GM19351 (cell line): ENCODE measurements at regions not wholly inside any gene's neighbourhood (a gene's known extent, or its start where the extent isn't known, plus 50 kb on each side); places are given as distances from the start of the nearest gene placed in this dataset.

Experiments
- ATAC-seq: cut with Tn5 transposase; IDR thresholded peaks from one replicate; pipeline ENCODE4 v1.9.1; 2021; ENCODE audit warnings: mild to moderate bottlenecking, moderate library complexity; ENCODE audit not compliant: unreplicated experiment

DNA sequence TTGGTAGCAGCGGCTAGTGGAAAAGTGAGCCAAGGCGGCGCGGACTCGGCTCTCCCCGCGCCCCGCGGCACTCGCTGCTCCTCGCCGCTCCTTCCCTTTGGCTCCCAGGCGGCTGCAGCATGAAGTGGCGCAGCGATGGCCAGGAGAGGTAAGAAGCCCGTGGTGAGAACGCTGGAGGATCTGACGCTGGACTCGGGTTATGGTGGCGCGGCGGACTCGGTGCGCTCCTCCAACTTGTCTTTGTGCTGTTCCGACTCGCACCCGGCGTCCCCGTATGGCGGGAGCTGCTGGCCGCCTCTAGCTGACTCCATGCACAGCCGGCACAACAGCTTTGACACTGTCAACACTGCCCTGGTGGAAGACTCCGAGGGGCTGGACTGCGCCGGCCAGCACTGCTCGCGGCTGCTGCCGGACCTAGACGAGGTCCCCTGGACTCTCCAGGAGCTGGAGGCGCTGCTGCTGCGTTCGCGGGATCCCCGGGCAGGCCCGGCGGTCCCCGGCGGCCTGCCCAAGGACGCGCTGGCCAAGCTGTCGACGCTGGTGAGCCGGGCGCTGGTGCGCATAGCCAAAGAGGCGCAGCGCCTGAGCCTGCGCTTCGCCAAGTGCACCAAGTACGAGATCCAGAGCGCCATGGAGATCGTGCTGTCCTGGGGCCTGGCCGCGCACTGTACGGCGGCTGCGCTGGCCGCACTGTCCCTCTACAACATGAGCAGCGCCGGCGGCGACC, 225.6 kb upstream of the CRY1 start:
- ATAC-seq: no peak

- ATAC-seq: no peak
These were observed 226.2 kb upstream of the CRY1 start for GRCh38 chr12:107319533-107320032.

GRCh38 chr12:107320033-107320928, 226.9 kb upstream of the CRY1 start:
- ATAC-seq: no peak

GRCh38 chr12:107320929-107321631, 227.7 kb upstream of the CRY1 start:
- no peak for ATAC-seq

GRCh38 chr12:107322063-107322462, 228.7 kb upstream of the CRY1 start:
- ATAC-seq: no peak

DNA sequence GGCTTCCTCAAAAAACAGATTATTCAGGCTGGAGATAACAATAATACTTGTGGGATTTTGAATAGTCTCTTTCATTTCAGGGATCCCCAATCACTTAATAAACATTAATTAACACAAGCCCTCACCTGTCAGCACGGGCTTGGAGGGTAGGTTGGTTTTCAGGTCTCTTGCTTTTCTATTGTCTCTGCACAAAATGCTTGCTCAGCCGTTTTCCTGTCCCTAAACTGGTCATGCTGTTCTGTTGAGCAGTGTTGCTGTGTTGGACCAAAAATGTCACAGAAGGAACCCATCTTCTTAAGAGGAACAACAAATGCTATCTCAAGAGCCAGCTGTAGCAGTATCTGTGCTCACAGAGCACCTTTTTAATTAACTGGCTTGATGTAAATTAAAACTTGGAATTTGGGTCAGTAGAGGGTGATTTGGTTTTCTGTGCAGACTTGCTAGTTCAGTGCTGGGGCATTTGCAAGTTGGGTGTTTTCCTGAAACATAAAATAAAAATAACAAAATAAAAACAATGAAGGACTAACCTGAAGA, 231.8 kb upstream of the CRY1 start:
- ATAC-seq: no peak

GRCh38 chr12:107326237-107326636, 232.9 kb upstream of the CRY1 start:
- no peak for ATAC-seq

GRCh38 chr12:107327651-107328182, 234.4 kb upstream of the CRY1 start:
- no peak for ATAC-seq

DNA sequence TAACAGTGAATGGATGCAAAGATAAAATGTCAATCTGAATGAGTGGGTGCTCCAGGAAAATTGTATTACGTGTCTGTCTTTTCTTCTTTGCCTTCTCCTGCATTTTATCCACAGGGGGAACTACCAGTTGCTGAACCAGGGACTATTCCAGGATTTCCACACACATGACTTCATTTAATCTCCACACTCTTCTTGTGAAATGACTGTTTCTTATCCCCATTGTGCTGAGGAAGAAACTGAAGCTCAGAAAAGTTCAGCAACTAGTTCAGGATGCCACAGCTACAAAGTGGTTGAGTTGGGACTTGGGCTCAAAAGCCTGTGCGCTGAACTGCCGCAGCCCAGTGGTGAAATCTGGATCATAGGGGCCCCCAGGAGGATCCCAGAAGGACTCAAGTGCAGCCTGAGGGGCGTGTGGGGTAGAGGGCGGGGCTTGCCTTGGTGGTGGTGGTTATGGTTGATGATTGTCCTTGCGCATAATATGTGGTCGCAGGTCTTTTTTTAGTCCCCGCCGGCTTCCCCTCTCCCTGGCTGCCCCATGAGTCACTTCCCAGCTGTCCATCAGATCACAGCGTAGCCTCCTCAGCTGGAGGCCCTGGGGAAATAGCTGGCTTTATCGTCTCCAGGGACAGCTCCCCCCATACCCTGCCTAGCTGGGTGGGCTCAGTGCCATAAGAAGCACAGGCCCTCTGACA, 235.2 kb upstream of the CRY1 start:
- ATAC-seq: no peak

DNA sequence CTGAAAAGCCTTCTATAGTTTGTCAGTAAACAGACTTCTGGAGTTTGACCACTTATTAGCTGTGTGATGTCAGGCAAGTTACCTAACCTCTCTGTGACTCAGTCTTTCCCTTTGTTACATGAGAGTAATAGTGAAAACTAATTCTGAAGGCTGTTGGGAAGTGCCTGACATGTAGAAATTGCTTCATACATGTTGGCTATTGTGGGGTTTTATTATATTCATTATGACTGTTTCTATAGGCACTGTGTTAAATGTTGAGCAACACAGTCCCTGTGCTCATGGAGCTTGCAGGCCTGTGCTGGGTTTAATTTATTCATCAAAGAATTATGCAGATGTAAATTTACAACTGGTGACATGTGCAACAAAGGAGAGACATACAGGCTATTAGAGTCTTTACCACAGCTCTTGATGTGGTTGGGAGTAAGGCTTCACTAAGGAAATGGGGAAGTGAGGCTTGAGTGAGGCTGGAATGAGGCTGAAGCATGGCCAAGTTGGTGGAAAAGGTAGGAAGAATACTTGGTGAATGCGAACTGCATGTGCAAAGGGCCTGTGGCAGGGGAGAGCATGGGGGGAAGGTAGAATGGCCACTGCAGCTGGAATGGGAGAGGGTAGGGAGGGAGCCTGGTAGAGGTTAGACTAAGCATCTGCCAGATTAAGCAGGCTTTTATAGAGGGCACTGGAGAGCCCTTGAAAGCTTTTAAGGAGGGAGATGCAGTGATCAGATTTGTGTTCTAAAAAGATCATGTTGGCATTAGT, 236.4 kb upstream of the CRY1 start:
- ATAC-seq: no peak

- ATAC-seq: no peak
These were observed 237.6 kb upstream of the CRY1 start for GRCh38 chr12:107330831-107331431.

DNA sequence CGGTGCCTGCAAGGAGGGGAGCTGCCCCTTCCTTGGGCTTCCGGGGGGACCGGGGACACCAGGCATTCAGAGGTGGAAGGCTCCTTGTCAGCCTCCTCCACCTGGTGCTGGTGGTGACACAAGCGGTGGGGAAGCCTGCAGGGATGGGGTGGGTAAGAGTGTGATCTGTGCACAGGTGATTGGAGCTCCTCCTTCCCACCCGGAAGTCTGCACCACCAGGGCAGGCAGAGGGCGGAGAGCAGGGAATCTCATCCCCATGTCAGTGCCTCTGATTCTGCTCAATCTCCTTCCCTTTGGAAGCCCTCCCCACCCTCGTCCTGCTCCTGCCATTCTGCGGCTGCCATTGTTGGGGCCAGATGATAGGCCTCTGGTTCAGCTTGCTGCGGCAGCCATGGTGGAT, 238.1 kb upstream of the CRY1 start:
- ATAC-seq: no peak

GRCh38 chr12:107331912-107332311, 238.6 kb upstream of the CRY1 start:
- no peak for ATAC-seq

- ATAC-seq: no peak
These were observed 239.4 kb upstream of the CRY1 start for GRCh38 chr12:107332743-107333142.

DNA sequence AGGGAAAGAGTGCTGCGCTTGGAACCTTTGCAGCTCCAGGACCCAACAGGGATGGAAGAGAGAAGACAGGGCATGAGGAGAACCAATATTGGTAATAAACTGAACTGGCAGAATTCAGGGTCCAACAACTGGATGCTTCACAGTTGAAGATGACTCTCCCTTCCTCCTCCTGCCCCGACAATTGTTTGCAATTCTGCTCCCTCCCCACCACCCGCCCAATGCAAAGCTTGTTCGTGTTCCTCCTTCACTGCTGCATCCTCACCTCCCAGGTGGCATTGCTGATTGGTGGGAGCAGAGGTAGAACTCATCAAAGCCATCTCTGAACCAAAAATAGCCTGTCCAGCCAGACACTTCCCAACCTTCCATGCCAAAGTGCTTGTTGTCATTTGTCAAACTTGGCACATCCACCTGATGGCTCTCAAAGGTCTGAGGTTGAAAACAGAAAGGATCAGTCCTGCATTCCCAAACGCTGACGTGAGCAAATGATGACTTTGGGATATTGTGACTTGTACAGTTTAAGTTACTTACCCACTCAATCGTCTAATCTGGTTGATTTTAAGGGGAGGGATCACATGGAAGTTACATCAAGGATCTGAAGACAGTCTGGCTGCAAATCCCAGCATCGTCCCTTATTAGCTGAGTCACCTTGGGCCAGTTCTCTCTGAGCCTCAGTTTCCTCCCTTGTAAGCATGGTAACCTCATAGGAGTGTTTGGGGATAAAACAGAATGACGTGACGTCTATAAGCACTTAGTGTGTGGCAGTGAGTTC, 242.6 kb upstream of the CRY1 start:
- no peak for ATAC-seq

DNA sequence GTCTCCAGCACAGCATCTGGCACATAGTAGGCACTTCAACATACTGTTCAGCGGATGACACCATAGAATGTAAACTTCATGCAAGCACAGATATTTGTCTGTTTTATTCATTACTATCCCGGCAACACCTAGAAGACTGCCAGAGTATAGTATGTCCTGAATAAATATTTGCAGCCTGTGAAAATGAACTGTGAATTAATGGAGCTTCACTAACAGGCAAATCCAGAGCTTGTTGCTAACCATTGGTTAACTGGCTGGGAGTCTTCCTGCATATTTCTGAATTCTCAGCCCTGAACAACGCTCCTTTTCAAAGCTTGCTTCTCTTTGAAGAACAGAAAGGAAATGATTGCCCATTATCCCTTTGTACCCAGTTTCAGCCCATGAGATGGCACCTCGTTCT, 243.3 kb upstream of the CRY1 start:
- ATAC-seq: no peak

- ATAC-seq: no peak
These were observed 244.2 kb upstream of the CRY1 start for GRCh38 chr12:107337346-107338095.

DNA sequence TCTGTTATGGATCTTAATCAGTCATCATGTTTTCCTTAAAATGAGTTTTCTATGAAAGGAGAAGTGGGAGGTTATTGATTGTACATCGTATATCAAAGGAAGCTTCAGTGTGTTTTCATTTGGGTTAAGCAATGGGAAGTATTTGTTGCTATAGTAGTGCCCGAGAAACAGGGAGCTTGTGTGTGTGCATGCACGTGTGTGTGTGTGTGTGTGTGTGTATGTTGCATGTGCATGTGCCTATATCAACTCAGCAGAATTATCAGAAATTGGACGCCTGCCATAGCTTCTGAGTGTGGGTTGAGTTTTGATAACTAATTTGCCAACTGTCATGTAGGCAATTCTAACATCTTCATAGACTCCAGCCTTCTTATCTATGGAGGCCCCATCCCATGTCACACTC, 246.1 kb upstream of the CRY1 start:
- ATAC-seq: no peak
